ENCODE measurements at regions not wholly inside any gene's neighbourhood (a gene's known extent, or its start where the extent isn't known, plus 50 kb on each side); places are given as distances from the start of the nearest gene placed in this dataset.

GRCh38 chr14:81855007-81855406, 321.4 kb upstream of the SEL1L start:
- no peak overlapping the region for H3K27ac Mint-ChIP-seq (ENCODE audit: unreplicated experiment)
- H3K4me1 Mint-ChIP-seq (ENCODE audit: unreplicated experiment) = no peaks in the 10 kb centered on the region
- H3K9me3 Mint-ChIP-seq (ENCODE audit: unreplicated experiment) = peaks cover 42% of the 10 kb centered on the region
- no peak for TF ChIP-seq CTCF (IDR thresholded peaks at IDR 0.05)
- no peaks in the 10 kb centered on the region for H3K27me3 Mint-ChIP-seq (ENCODE audit: unreplicated experiment)
- no peaks in the 10 kb centered on the region for H3K36me3 Mint-ChIP-seq (ENCODE audit: unreplicated experiment)
- DNase-seq (ENCODE audit: extremely low spot score, unreplicated experiment) = no peak
- H3K4me3 Mint-ChIP-seq (ENCODE audit: unreplicated experiment) = no peak overlapping the region

GRCh38 chr14:81859046-81859445, 325.4 kb upstream of the SEL1L start:
- Mint-ChIP-seq H3K36me3 (ENCODE audit: unreplicated experiment) (no peaks in the 10 kb centered on the region), H3K9me3 (ENCODE audit: unreplicated experiment) (peaks cover 19% of the 10 kb centered on the region), H3K4me3 (ENCODE audit: unreplicated experiment) (no peak overlapping the region), H3K27me3 (ENCODE audit: unreplicated experiment) (no peaks in the 10 kb centered on the region), H3K4me1 (ENCODE audit: unreplicated experiment) (no peaks in the 10 kb centered on the region), H3K27ac (ENCODE audit: unreplicated experiment) (no peak overlapping the region)
- DNase-seq (ENCODE audit: extremely low spot score, unreplicated experiment) = no peak
- no peak for TF ChIP-seq CTCF (IDR thresholded peaks at IDR 0.05)

GRCh38 chr14:81868172-81868571, 334.5 kb upstream of the SEL1L start:
- no peaks in the 10 kb centered on the region for H3K27me3 Mint-ChIP-seq (ENCODE audit: unreplicated experiment)
- no peaks in the 10 kb centered on the region for H3K4me1 Mint-ChIP-seq (ENCODE audit: unreplicated experiment)
- no peak overlapping the region for H3K4me3 Mint-ChIP-seq (ENCODE audit: unreplicated experiment)
- H3K9me3 Mint-ChIP-seq (ENCODE audit: unreplicated experiment) = peaks cover 39% of the 10 kb centered on the region
- H3K27ac Mint-ChIP-seq (ENCODE audit: unreplicated experiment) = no peak overlapping the region
- no peak for TF ChIP-seq CTCF (IDR thresholded peaks at IDR 0.05)
- no peak for DNase-seq (ENCODE audit: extremely low spot score, unreplicated experiment)
- no peaks in the 10 kb centered on the region for H3K36me3 Mint-ChIP-seq (ENCODE audit: unreplicated experiment)

- Mint-ChIP-seq H3K27me3 (ENCODE audit: unreplicated experiment) (no peaks in the 10 kb centered on the region), H3K36me3 (ENCODE audit: unreplicated experiment) (no peaks in the 10 kb centered on the region), H3K4me3 (ENCODE audit: unreplicated experiment) (no peak overlapping the region), H3K9me3 (ENCODE audit: unreplicated experiment) (peaks cover 51% of the 10 kb centered on the region), H3K27ac (ENCODE audit: unreplicated experiment) (no peak overlapping the region), H3K4me1 (ENCODE audit: unreplicated experiment) (no peaks in the 10 kb centered on the region)
- DNase-seq (ENCODE audit: extremely low spot score, unreplicated experiment) = no peak
- TF ChIP-seq CTCF (IDR thresholded peaks at IDR 0.05) = no peak
Measured at GRCh38 chr14:81871706-81872105, 338.1 kb upstream of the SEL1L start.

- Mint-ChIP-seq H3K4me3 (ENCODE audit: unreplicated experiment) (no peak overlapping the region), H3K4me1 (ENCODE audit: unreplicated experiment) (no peaks in the 10 kb centered on the region), H3K36me3 (ENCODE audit: unreplicated experiment) (no peaks in the 10 kb centered on the region), H3K27me3 (ENCODE audit: unreplicated experiment) (no peaks in the 10 kb centered on the region), H3K9me3 (ENCODE audit: unreplicated experiment) (peaks cover 37% of the 10 kb centered on the region), H3K27ac (ENCODE audit: unreplicated experiment) (no peak overlapping the region)
- TF ChIP-seq CTCF (IDR thresholded peaks at IDR 0.05) = no peak
- DNase-seq (ENCODE audit: extremely low spot score, unreplicated experiment) = no peak
Measured at GRCh38 chr14:81884382-81884781, 350.7 kb upstream of the SEL1L start.

All from osteocyte (in vitro differentiated cells).